GM19468 (cell line): ENCODE measurements at regions not wholly inside any gene's neighbourhood (a gene's known extent, or its start where the extent isn't known, plus 50 kb on each side); places are given as distances from the start of the nearest gene placed in this dataset.
A peak's percentile ranks its signal among the peaks of the same experiment; 100 is the strongest.

Source experiments
- ATAC-seq: cut with Tn5 transposase; IDR thresholded peaks from one replicate; pipeline ENCODE4 v1.9.1; 2021; ENCODE audit warnings: mild to moderate bottlenecking, moderate library complexity, moderate number of reproducible peaks; ENCODE audit not compliant: unreplicated experiment; ENCODE audit errors: extremely low read depth

- no peak for ATAC-seq
Observed at GRCh38 chr14:35456261-35456660, 51.7 kb upstream of the NFKBIA start.

- no peak for ATAC-seq
Observed at GRCh38 chr14:35458442-35458841, 53.9 kb upstream of the NFKBIA start.

GRCh38 chr14:35459776-35460175 lies 55.2 kb upstream of the NFKBIA start:
- ATAC-seq = no peak

GRCh38 chr14:35470755-35471154 lies 63.2 kb upstream of the INSM2 start:
- no peak for ATAC-seq

GRCh38 chr14:35471803-35472202 lies 62.2 kb upstream of the INSM2 start:
- ATAC-seq = no peak

GRCh38 chr14:35474323-35474722 lies 59.6 kb upstream of the INSM2 start:
- no peak for ATAC-seq

GRCh38 chr14:35480119-35480769 lies 53.7 kb upstream of the INSM2 start:
- ATAC-seq = peak; percentile 76

- no peak for ATAC-seq
Observed at GRCh38 chr14:35482994-35483515, 50.9 kb upstream of the INSM2 start.
